NT2/D1 (cell line): ENCODE measurements at regions not wholly inside any gene's neighbourhood (a gene's known extent, or its start where the extent isn't known, plus 50 kb on each side); places are given as distances from the start of the nearest gene placed in this dataset.

ENCODE experiments used
- DNase-seq: peaks from one replicate; pipeline ENCODE4 v3.0.0-alpha.2; 2011; ENCODE audit warnings: low read depth, low spot score
- H3K27me3 ChIP-seq: 2 replicates; pipeline ENCODE4 v1.6.0; 2011; ENCODE audit warnings: mild to moderate bottlenecking; ENCODE audit not compliant: insufficient read length, insufficient read depth
- H3K36me3 ChIP-seq: 2 replicates; pipeline ENCODE4 v1.6.1; 2011; ENCODE audit warnings: mild to moderate bottlenecking, low read length, mixed read lengths; ENCODE audit not compliant: insufficient read depth, insufficient read length
- H3K4me1 ChIP-seq: 2 replicates; pipeline ENCODE4 v1.5.1; 2011; ENCODE audit not compliant: insufficient read depth, insufficient read length
- H3K4me3 ChIP-seq: 2 replicates; pipeline ENCODE4 v1.5.1; 2011; ENCODE audit warnings: low read depth; ENCODE audit not compliant: insufficient read length
- H3K9ac ChIP-seq: 2 replicates; pipeline ENCODE4 v1.6.0; 2011; ENCODE audit warnings: low read depth; ENCODE audit not compliant: insufficient read length
- H3K9me3 ChIP-seq: 2 replicates; pipeline ENCODE4 v1.5.1; 2011; ENCODE audit warnings: mild to moderate bottlenecking, low read length; ENCODE audit not compliant: insufficient read depth
- SUZ12 ChIP-seq: IDR thresholded peaks from 2 replicates; pipeline ENCODE4 v1.6.1; 2011; ENCODE audit not compliant: insufficient read length, insufficient read depth; ENCODE audit errors: extremely low read depth
- YY1 ChIP-seq: IDR thresholded peaks from 2 replicates; pipeline ENCODE4 v1.6.1; 2011; ENCODE audit not compliant: insufficient read length, insufficient read depth
- ZNF274 ChIP-seq: IDR thresholded peaks from 2 replicates; pipeline ENCODE4 v1.6.1; 2011; ENCODE audit warnings: mild to moderate bottlenecking, low read depth, low read length

DNA sequence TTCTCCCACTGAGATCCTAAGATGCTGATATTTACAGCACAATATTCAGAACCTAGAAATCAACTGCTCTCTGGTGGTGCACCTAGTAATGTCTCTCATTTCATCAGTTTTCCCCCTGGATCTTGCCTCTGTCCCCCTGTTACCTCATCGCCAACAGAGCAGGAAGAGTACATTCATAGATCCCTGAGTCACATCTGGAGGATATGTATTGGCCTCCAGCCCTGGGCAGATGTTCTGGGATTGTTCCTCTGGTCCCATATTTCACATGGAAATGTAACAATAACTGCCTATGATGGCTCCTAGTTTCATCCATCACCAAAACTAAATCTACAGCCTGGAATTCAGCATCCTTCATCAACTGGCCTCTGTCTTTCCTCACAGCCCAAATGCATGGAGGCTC is 278.8 kb upstream of the SLC14A2 start:
- Histone ChIP-seq H3K4me3 (no peak overlapping the region), H3K4me1 (no peaks in the 10 kb centered on the region), H3K36me3 (no peaks in the 10 kb centered on the region), H3K27me3 (no peaks in the 10 kb centered on the region), H3K9ac (no peak overlapping the region), H3K9me3 (no peaks in the 10 kb centered on the region)
- TF ChIP-seq ZNF274 (no peak), YY1 (no peak), SUZ12 (no peak)
- DNase-seq = no peak

DNA sequence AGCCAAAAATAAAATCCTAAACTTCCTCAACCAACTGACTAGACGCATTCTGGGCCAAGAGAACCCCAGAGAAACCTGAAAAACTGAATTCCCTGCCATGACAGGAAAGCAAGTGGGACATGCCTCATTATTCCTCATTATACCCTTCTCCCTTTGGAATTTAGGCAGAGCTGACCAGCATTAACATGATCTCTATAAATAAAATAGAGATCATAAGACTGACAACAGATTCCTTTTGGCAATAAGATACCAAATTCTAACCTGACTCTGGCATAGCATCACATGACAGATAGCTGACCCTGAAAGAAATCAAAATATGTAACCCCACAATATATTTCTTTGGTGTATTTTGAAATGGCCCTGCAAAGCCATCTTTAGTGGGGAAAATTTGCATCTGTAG is 277.8 kb upstream of the SLC14A2 start:
- H3K4me3 ChIP-seq = no peak overlapping the region
- H3K4me1 ChIP-seq = no peaks in the 10 kb centered on the region
- H3K36me3 ChIP-seq = no peaks in the 10 kb centered on the region
- H3K9me3 ChIP-seq = no peaks in the 10 kb centered on the region
- no peak for DNase-seq
- no peak overlapping the region for H3K9ac ChIP-seq
- no peaks in the 10 kb centered on the region for H3K27me3 ChIP-seq
- TF ChIP-seq ZNF274 = no peak
- TF ChIP-seq SUZ12 = no peak
- no peak for TF ChIP-seq YY1

DNA sequence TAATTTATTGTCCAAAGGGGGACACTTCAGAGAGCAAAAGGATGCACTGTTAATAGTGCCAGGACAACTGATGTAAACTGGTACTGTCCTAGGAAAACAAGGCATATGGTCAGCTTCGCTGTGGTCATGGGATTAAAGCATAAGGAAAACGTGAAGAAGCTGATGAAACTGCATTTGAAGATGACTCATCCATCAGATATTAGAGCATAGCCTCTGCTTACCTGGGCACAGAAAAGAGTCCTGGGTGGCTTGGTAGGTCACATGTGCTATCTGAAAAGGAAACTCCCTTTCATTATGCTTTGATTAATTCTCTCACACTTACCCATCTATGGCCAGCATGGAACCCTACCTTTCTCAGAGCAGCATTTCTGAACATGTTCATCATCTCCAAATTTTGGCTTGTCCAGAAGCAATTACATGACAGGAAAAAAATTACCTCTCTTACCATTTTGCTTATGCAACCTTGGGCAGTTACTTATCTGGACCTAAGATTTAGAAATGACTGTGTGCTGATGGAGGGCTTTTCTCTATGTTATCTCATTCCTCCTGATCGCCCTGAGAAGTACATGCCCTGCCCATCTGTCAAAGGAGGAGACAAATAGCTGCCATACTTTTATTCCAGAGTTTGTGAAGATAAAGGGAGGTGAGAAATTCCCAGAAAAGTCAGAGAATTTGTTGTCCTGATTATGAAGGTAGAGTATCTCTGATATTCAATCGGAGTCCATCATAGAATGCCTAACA is 275.3 kb upstream of the SLC14A2 start:
- Histone ChIP-seq H3K27me3 (no peaks in the 10 kb centered on the region), H3K36me3 (no peaks in the 10 kb centered on the region)

DNA sequence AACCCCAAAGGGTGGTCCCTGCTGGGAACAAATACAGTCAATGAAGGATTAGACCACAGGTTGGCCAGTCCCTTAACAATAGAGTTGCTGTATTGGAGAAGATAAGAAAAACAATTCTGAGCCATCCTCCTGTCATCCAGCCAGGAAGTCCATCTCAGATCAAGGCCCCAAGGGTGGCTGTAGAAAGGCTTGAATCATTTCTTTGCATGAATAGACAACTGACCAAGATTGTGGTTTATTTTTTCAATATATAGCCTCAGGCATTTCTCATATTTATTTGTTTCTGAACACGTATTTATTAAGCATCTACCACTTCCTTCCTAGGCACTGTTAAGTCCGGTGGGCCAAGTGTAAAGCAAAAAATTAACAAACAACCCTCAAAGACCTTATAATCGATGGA is 274.4 kb upstream of the SLC14A2 start:
- H3K9ac ChIP-seq = no peak overlapping the region
- H3K4me1 ChIP-seq = no peaks in the 10 kb centered on the region
- no peaks in the 10 kb centered on the region for H3K36me3 ChIP-seq
- TF ChIP-seq YY1 = no peak
- no peaks in the 10 kb centered on the region for H3K27me3 ChIP-seq
- H3K9me3 ChIP-seq = no peaks in the 10 kb centered on the region
- H3K4me3 ChIP-seq = no peak overlapping the region
- DNase-seq = no peak

More for the DNA sequence above, 275.3 kb upstream of the SLC14A2 start:
- Histone ChIP-seq H3K9me3 (no peaks in the 10 kb centered on the region), H3K4me3 (no peak overlapping the region), H3K9ac (no peak overlapping the region), H3K4me1 (no peaks in the 10 kb centered on the region)
- no peak for DNase-seq
- TF ChIP-seq ZNF274 (no peak), SUZ12 (no peak), YY1 (no peak)

DNA sequence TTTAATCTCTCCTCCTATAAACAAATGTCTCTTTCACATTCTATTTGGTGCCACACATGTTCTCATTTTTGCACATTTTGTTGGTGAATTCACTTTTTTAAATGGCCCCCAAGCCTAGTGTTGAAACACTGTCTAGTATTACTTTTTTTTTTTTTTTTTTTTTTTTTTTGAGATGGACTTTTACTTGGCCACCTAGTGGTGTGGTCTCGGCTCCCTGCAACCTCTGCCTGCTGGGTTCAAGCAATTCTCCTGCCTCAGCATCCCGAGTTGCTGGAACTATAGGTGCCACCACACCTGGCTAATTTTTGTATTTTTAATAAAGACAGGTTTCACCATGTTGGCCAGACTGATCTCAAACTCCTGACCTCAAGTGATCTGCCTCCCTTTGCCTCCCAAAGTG is 273.8 kb upstream of the SLC14A2 start:
- Histone ChIP-seq H3K9ac (no peak overlapping the region), H3K4me1 (no peaks in the 10 kb centered on the region), H3K9me3 (no peaks in the 10 kb centered on the region), H3K36me3 (no peaks in the 10 kb centered on the region), H3K27me3 (no peaks in the 10 kb centered on the region), H3K4me3 (no peak overlapping the region)
- TF ChIP-seq YY1 (no peak), SUZ12 (no peak), ZNF274 (no peak)
- DNase-seq = no peak

DNA sequence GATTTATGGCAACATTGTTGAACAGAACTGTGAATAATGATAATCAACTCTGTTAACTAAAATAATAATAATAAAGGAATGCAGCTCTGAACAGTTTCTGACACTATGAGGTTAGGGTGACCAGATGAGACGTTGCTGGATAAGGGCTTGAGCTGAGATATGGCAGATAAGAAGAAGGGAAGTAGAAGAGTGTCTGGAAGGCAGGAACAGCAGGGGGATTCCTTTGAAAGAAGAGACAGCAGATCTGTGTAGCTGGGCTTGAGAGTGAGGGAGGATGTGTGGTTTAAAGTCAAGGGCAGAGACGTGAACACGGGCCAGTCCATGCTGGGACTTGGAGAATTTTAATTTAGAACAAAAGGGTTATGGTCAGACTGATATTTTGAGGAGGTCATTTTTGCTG is 273.1 kb upstream of the SLC14A2 start:
- DNase-seq = no peak
- Histone ChIP-seq H3K4me3 (no peak overlapping the region), H3K4me1 (no peaks in the 10 kb centered on the region), H3K27me3 (no peaks in the 10 kb centered on the region), H3K9me3 (no peaks in the 10 kb centered on the region), H3K9ac (no peak overlapping the region), H3K36me3 (no peaks in the 10 kb centered on the region)
- no peak for TF ChIP-seq ZNF274
- TF ChIP-seq YY1 = no peak
- TF ChIP-seq SUZ12 = no peak

DNA sequence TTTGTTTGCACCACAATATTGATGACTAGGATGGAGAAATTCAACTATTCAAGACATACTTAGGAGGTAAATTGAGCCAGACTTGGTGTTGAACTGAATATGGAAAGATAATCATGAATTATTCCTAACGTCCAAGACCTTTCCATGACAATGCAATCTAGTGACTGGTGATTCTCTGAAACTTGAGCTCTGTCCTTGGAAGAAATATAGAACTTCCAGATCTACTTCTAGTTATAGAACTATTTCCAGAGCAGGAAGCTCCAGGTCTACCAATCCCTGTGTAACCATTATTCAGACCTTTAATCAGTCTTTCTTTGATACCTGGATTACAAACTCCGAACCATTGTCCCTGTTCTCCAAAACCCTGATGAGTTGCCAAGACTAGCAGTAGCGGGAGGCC is 272.6 kb upstream of the SLC14A2 start:
- H3K27me3 ChIP-seq = no peaks in the 10 kb centered on the region
- TF ChIP-seq ZNF274 (no peak), SUZ12 (no peak), YY1 (no peak)
- no peaks in the 10 kb centered on the region for H3K9me3 ChIP-seq
- DNase-seq = no peak
- no peaks in the 10 kb centered on the region for H3K36me3 ChIP-seq
- H3K4me1 ChIP-seq = no peaks in the 10 kb centered on the region
- H3K9ac ChIP-seq = no peak overlapping the region
- no peak overlapping the region for H3K4me3 ChIP-seq
